GF-D8 (cell line): ENCODE measurements at regions not wholly inside any gene's neighbourhood (a gene's known extent, or its start where the extent isn't known, plus 50 kb on each side); places are given as distances from the start of the nearest gene placed in this dataset.

Experiments used
- DNase-seq: peaks from one replicate; lab custom pipeline; 2025; lab: John Stamatoyannopoulos, UW

- DNase-seq: no peak
These were observed 111.8 kb upstream of the RGMA start for GRCh38 chr15:93200837-93201226.

- no peak for DNase-seq
These were observed 111.2 kb upstream of the RGMA start for GRCh38 chr15:93200081-93200836.

DNA sequence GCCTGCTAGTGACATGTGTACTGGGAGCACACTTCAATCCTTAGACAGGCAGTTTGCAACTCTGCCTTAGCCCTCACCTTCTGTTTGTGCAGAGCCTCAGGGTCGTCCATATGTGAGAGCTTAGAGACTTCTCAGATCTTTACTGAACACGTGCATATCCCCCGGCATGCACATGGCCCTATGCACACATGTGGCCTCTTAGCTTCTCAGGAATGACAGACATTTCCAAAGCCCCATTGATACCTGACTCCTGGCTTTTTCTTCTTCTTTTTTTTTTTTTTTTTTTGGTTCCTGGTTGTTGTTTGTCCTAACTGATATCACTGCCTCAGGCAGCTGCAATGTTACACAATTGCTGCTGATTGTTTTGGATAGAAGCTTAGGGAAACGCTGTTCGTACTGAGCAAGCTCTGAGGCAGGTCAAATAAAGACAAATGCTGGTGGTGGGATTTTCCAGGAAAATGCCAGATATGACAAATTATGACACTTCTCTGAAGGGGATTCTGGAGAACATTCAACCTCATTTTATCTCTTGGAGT lies 107.2 kb upstream of the RGMA start:
- DNase-seq: no peak

GRCh38 chr15:93195109-93195508 lies 106.1 kb upstream of the RGMA start:
- no peak for DNase-seq

GRCh38 chr15:93190238-93190637 lies 101.2 kb upstream of the RGMA start:
- DNase-seq: no peak

DNA sequence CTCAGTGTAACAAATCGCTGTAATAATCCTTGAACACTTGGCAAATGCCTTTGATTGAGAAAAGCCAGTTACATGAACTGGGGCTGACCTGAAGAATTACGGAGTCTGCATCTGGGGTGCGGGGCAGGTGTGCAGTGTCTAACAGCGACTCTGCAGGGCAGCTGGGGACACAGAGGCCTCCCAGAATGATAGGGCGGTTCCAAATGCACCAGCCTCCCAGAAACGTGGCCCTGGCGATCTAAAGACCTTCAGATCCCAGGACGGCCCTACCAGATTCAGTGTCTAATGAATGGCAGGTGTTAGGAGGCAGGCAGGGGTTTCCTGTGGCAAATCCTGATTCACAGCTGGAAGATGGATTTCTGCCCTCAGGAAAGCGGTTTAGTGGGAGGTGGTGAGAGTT lies 100.5 kb upstream of the RGMA start:
- no peak for DNase-seq

DNA sequence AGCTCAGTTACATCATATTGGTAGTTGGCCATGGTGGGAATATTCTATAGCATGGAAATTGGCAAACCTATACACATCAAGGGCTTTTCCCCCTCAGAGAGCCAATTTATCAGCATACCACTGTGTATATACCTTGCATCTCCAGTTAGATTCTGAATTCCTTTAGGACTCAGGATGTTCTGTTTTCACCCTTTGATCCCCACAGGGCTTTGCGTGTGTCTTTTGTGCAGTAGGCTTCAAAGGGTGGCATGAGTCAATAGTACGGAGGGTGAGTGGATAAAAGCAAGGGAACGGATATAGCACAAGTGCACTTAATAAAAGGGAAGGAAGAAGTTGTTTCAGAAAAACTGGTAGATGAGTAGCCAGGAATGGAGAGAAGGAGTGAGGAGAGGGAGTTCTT lies 99.2 kb upstream of the RGMA start:
- no peak for DNase-seq

GRCh38 chr15:93185796-93186195 lies 96.8 kb upstream of the RGMA start:
- DNase-seq: no peak

GRCh38 chr15:93182703-93183205 lies 93.7 kb upstream of the RGMA start:
- no peak for DNase-seq

DNA sequence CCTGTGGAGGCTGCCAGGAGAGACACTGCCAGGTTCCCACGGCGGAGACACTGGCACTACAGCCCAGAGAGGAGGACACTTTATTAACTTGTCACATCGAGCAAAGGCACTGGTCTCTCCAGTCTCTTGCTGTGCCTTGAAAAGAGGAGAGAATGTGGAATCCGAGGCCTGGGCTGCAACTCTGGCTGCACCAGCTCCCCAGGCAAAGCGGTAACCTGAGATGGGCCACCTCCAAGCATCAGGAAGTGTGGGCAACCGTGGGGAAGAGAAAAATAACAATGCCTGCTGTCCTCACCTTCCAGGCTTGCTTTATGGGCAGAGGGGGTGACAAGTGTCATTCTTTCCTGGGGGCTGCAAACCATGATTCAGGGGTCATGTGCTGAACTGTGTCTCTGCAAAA lies 91.6 kb upstream of the RGMA start:
- DNase-seq: no peak

DNA sequence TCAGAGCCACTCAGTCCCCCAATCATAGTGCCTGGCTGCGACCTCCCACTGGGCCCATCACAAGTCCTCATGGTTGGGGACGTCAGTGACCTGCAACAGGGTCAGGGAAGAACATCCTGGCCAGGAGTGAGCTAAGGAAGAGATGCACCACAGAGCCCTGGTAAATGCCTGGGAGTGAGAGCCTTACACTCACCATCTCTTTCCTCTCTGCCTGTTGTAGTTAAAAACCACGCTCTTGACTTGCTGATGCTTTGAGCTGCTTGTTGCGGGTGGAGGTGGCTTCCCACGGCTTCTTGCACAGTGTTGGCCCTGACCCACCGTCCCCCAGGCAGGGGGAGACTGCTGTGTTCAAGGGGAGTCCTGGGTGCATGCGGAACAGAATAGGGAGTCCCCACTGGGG lies 91.1 kb upstream of the RGMA start:
- DNase-seq: no peak

DNA sequence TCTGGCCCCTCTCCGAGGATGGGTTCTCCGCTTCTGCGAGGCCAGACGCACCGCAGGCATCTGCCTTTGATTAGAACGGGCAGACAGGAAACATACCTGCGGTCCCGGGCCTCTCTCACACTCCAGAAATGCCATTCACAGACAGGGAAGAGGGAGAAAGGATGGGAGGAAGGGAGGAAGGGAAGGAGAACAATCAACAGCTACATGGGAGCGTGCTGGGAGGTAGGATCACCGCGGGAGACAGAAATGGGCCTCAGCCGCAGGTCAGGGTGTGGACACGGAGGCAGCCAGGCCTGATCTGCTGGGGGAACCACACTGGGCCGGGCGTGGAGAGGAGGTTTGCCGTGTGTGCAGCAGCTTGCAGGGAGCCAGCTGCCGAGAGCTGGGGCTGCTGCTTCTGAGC lies 90.7 kb upstream of the RGMA start:
- no peak for DNase-seq

DNA sequence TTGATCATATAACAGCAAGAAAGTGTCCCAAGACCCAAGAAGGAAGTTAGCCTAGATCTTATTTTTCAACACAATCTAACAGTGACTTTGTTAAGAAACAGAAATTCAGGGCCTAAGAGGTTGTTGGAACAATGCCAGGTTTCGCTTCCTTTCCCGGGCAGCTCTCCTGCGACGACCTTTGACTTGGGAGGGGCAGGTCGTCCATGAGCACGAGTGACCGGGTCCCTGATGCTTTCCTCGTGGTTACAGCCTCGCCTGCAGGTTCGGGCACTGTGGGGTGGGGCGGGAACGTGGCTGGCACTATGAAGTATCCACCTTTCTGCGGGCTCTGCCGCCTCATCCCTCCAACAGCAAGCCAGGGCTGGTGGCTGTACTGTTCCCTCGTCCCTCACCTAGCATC lies 90.1 kb upstream of the RGMA start:
- DNase-seq: no peak

GRCh38 chr15:93178371-93178770 lies 89.4 kb upstream of the RGMA start:
- no peak for DNase-seq

- DNase-seq: no peak
These were observed 87.1 kb upstream of the RGMA start for GRCh38 chr15:93176065-93176464.

DNA sequence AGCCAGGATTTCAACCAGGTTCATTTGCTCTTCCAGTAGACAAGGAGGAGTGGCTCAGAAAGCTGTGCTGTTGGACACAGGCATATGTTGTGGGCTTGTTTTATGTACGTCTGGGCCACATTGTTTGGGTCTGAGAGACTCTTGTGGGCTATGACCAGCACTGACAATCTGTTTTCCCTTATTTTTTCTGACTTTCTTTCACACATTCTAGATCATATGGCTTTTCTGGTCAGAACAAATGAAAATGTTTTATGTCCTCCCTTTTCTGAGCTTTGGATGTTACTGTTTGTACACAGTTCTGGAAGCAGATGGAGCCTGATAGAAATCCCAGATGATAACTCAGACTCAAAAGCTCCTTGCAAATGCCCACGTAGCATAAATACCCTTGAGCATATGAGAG lies 85.8 kb upstream of the RGMA start:
- no peak for DNase-seq

DNA sequence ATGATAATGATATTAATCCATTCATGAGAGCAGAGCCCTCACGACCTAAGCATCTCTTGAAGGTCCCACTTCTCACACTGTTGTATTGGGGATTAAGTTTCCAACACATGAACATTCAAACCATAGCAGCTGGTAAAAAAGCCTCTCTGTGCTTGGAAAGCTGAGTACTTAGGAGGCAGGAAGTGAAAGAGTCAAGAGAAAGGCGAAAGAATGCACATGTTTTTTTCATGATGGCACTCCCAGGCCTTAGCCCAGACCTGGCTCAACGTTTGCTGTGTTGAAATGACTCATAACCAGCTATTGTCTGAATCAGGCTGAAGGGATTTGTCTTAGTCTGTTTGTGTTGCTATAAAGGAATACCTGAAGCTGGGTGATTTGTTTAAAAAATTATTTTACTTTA lies 84.4 kb upstream of the RGMA start:
- DNase-seq: no peak

DNA sequence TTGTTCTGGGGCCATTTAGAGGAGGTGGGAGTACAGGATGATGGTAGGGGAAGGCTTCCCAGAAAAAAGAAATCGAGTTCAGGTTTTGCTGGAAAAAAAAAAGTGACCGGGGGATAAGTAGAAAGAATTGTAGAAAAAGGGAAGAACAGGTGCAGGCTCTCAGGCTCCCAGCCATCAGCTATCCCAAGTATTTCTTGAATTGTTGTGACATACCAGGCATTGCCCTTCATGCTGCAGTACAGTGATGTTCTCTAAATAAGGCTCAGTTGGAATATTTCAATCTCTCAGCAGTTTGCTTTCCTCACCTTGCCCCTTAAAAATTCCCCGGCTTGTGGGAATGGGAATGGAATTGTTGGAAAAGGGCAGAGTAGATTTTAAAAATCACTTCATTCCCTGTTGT lies 82.5 kb upstream of the RGMA start:
- no peak for DNase-seq

- no peak for DNase-seq
These were observed 81.3 kb upstream of the RGMA start for GRCh38 chr15:93170329-93170728.

DNA sequence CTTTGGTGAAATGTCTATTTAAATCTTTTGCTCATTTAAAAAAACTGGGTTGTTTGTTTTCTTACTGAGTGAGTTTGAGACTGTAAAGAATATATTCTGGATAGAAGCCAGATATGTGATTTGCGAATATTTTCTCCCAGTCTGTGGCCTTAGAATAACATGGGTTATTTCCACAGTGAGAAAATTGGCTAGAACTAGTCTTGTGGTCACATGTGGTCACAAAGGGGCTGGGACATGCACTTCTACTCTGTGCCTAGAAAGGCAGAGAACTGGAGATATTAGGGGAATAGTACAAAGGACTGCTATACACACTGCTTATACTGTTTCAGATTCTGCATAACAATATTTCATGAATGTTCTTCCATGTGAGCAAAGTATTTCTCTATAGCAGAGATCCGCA lies 79.9 kb upstream of the RGMA start:
- DNase-seq: no peak

- no peak for DNase-seq
These were observed 78.3 kb upstream of the RGMA start for GRCh38 chr15:93167291-93167690.

GRCh38 chr15:93166675-93167074 lies 77.7 kb upstream of the RGMA start:
- no peak for DNase-seq

DNA sequence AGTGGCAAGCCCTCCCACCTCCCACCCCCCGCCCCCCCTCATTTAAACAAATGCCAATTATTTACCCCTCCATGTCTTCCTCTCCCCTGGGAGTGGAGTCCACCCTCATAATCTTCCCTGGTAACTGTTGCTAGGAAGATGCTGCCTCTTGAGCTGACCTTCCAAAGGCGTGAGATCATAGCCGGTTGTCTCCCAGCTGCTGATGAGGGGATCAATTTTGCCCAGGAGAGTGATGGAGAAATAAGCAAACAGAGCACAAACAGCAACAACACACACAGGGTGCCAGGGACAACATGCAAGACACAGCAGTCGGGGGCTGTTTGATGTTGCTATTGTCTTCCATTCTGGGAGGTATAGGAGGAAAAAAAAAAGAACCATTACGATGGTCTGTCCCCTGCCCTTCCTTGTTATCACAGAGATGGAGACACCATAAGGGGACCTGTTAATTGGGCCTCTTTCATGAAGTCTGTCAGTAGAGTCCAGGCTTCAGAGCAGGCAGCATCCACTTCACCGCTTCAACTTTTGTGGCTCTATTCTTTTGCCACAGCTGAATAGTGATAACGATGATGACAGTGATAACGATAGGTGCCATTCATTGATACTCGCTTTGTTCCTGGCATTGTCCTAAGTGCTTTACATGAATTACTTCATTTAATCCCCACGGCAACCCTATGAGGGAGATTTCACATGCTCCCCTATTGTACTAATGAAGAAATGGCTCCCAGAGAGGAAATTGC lies 76.9 kb upstream of the RGMA start:
- DNase-seq: no peak
